MM.1S (cell line): ENCODE measurements at regions not wholly inside any gene's neighbourhood (a gene's known extent, or its start where the extent isn't known, plus 50 kb on each side); places are given as distances from the start of the nearest gene placed in this dataset.

Experiments used
- CTCF ChIP-seq: fragments of 300-600 bp; sonication (generic); IDR thresholded peaks from 2 replicates; pipeline ENCODE4 v1.5.1; 2016; ENCODE audit warnings: antibody characterized with exemption, low read length, mixed read lengths
- EZH2 ChIP-seq: fragments of 300-600 bp; sonication (generic); optimal IDR thresholded peaks from 2 replicates; pipeline ENCODE3; 2017; ENCODE audit warnings: low read depth, mild to moderate bottlenecking, antibody characterized with exemption, low read length, mixed read lengths
- EZH2phosphoT487 ChIP-seq: fragments of 300-600 bp; sonication (generic); IDR thresholded peaks from 2 replicates; pipeline ENCODE4 v1.6.1; 2018; ENCODE audit warnings: antibody characterized with exemption, low read length

DNA sequence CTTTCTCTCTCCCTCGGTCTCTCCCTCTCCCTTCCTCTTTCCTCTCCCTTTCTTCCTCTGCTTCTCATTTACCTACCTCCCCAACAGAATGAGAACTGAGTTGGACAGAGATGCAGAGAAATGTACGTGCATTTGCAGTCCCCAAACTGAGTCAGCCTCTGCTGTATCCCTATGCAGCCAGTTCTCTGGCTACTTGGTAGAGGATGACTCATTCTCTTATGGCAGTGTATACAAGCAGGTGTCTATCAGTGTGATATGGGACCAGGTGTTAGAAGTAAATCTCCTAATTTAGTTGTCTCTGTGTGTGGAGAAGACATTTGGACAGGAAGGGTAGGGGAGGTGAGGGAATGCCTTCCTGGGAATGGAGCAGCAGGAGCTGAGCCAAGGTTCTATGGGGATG, 470.8 kb downstream of the CD109 start:
- no peak for TF ChIP-seq CTCF
- no peak for TF ChIP-seq EZH2
- TF ChIP-seq EZH2phosphoT487: no peak
